Amygdala (tissue), 56 donors: ENCODE measurements at regions not wholly inside any gene's neighbourhood (a gene's known extent, or its start where the extent isn't known, plus 50 kb on each side); places are given as distances from the start of the nearest gene placed in this dataset.

ENCODE experiments used
- DNase-seq, 56 donors: peaks; one replicate each; lab custom pipeline; 2025; lab: John Stamatoyannopoulos, UW

DNA sequence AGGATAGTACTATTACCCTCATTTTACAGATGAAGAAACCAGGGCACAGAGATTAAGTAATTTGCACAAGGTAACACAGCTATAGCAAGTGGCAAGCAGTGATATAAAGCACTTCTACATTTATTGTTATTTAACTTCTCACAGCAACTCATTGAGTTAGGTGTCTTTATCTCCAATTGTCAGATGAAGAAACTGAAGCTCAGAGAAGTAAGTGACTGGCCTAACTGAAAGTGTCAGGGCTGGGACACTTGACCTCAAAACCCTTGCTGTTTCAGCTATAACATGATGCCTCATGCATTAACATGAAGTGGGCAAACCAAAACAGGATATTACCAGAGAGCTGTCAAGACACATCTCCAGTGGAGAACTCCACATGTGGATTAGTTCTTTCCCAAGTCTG lies 65.8 kb upstream of the LEKR1 start:
- DNase-seq = no peak

DNA sequence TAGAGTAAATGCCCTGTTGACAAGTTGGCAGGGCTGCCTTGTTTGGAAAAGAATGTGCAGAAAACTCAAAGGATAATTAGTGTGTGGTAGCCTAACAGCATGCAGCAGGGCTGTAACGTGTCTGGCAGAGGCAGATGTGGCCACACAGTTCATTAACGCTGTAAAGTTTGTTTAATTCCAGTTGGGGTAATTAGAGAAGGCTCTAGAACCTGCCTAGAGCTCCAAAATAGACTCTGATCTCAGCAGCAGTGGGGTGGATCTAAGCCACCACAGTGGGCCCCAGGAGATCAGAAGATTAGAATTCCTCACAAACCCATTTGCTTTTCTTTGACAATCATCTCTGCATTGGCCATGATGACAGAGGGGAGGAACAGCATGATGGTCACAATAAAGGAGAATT lies 65.1 kb upstream of the LEKR1 start:
- peak in 7 of 56 donors; percentile 2 to 50 (median 29) for DNase-seq

DNA sequence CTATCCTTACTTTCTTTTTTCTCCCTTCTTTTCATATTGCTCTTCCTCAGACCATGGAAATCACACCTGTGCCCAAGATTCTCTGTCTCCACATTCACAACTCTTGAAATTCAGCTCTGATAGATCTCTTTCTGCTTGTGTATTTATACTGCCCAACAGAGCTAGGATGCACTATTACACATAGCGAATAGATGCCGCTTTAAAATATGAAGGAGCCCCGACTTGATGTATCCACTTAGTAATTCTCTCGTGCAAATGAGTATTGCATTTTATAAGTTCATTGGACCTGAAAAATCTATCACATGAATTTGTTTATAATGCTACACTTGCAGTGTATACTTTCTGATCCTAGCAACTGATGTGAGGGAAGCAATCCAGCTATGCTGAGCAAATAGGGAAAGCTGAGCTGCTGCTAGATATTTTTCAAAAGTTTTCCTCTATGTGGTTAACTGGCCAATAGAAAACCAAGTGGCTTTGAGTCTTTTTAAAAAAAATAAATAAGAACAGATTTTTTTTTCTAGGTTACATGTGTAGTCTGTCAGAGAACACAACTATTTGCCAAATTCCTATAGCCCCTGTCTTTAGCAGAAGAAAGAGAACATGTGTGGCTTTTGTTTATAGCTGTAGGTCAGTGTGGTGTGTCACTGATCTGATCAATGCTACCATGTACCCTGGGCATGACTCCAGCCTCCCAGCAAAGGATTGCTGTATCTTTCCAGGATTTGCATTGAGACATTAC lies 64.3 kb upstream of the LEKR1 start:
- no peak for DNase-seq

- peak in 1 of 56 donors; percentile 59 for DNase-seq
These were observed 63.4 kb upstream of the LEKR1 start for GRCh38 chr3:156762631-156763185.

DNA sequence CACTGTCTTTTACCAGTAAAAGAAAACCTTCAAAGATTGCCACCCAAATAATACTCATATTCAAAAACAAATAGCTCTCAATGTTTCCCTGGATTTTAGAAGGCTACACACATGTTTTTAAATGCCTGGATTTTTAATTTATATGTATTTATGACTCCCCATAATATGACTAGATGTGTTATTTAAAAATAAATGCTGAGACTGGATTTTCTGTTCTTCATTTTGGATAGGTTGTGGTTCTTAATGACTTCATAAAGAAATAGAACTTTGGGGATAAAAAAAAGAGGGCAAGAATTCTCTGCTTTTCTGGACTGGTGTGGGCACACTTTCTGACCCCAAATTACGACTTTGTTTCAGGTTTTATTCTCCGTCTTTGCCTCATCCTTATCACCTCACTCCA lies 62.8 kb upstream of the LEKR1 start:
- no peak for DNase-seq

DNA sequence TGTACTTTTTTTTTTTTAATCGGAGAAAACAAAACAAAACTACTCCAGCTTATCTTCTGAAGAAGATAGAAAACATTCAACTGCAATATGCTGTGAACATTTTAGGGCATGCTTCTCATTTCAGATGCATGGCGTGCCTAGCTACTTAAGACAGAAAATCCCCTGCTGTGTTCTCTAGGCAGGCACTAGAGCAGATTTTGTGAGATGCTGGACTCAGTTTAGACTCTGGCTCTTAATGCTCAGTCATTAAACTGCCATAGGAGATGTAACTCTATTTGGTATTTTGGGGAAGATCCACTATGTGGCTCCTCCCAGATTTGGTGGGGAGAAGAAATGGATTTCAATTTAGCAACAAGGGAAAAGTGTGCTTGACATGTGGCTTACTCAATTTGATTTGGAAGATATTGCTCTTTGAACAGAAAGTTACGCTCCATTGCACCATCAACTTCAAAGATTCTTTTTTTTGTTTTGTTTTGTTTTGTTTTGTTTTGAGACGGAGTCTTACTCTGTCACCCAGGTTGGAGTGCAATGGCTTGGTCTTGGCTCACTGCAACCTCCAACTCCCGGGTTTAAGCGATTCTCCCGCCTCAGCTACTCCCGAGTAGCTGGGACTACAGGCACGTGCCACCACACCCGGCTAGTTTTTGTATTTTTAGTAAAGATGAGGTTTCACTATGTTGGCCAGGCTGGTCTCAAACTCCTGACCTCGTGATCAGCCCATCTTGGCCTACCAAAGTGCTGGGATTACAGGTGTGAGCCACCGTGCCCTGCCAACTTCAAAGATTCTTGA lies 62.0 kb upstream of the LEKR1 start:
- DNase-seq = no peak

DNA sequence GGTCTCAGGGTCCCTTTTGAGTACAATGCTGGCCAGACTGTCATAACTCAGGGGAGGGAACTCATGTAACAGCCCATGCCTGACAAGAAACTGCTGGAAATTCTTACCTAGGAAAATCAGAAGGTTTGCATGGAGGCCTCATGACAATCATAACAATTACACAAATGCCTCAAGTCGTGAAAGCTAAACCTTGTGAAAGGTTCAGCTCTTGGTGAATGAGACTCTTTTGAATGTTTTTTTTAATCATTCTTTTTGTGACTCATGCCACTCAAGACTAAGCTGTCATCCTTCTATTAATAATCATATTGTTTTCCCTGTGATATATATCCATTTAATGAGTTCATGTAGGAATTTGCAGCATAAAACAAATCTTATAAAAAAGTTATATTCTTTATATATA lies 61.4 kb upstream of the LEKR1 start:
- no peak for DNase-seq

DNA sequence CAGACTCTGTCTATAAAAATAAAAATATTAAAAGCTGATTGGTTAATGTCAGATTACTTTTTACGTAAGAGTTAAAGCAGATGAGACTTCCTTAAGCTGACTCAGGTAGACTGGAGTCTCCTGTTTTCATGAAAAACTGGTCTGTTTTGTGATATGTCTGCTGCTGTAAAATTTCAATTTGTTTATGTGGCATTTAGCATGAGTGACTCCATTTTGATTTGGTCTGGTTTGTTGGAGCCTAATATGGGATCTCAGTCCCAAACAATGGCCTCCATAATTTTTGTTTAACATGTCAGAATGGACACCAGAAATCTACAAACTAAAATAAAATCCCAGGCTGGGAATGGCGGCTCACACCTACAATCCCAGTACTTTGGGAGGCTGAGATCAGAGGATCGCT lies 57.8 kb upstream of the LEKR1 start:
- DNase-seq = no peak

DNA sequence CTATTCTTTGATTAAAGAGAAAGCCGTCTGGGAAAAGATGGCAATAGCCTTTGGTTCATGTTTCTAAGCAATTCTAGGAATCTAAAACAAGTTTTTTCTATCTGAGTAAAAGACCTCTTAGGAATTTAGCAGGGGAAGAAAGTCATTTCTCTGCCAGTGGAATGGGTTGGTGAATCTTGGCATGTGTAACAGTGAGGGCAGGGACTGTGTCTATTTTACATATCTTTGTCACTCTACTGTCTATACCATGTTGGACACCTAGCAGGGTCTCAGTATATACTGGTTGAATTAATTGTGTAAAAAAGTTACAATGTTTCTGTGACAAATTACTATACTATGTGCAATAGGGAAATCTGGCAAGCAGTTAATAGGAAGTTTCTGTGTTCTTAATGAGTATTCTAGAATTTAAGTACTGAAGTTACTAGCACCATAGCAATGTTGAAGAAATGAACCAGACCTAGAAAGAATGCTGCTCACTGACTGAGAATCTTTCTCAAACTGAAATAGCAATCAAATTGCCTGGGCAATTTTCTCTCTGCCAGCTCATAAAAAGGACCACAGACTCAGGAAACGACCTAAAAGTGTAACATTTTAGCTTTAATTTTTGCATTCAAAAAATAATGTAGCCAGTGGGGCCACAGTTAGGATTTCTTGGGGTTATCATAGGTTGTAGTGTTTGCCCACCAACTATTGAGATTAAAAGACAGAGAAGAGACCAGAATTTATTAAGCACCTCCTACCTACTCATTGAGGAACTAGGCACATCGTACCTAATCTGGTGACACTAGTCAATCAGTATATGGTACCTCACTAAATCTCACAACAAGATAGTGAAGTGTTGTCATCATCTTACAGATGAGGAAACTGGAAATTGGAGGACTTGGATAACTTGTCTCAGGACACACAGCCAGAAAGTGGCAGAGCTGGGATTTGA lies 56.2 kb upstream of the LEKR1 start:
- DNase-seq = no peak

GRCh38 chr3:156770699-156771414 lies 55.3 kb upstream of the LEKR1 start:
- no peak for DNase-seq

- DNase-seq = peak in 1 of 56 donors; percentile 17
These were observed 53.5 kb upstream of the LEKR1 start for GRCh38 chr3:156772588-156773206.

DNA sequence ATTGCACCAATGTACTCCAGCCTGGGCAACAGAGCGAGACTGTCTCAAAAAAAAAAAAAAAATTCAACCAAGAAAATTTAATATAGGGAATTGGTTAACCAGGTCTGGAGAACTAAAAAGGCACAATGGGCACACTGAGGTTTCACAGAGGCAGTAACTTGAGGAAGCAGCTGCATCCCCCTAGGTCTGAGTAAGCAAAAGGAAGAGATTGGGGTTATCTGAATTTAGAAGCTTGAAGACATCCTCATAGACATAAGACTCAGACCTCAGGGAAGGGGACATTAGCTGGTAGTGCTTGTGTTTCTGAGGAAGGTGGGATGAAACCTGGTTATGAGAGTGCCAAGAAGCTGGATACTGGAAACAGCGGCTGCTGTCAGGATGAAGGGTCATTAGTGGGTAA lies 50.1 kb upstream of the LEKR1 start:
- no peak for DNase-seq
